Renal cortical epithelial cell (primary cell): ENCODE measurements at regions not wholly inside any gene's neighbourhood (a gene's known extent, or its start where the extent isn't known, plus 50 kb on each side); places are given as distances from the start of the nearest gene placed in this dataset.

Experiments
- DNase-seq: peaks from one replicate; pipeline ENCODE4 v3.0.0-alpha.2; 2011; ENCODE audit warnings: low read depth

DNA sequence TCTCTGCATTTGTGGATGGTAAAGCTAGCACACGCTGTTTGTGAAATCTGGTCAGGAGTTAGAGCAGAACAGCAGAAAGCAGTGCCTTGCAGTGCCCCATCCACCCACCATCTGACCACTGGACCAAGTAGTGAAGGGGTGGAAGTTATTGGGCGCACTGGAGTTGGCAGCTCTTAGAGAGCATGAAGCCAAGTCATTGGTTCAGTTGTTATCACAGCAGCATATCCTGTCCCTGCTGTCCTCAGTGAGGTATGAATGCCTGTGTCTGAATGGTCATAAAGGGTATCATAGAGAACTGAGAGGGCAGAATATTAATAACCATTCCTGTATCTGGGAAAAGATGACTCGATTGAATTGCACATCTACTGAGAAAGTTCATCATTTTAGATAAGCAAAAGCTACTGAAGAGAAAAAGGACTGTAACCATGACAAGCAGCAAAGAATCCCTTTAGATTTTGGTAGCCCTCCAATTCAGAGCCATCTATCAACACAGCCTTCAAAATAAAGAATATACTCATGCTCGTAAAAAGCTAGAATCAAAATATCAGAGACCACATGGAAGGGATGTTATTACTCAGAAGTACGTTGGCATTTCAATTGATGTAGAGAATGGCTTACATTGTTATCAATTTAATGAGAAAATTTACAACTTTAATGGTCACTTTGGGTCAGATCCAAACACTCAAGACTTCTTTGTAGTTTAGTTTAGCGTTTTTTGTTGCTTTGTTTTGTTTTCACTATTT is 919.0 kb downstream of the EFNB2 start:
- DNase-seq: no peak

GRCh38 chr13:105612541-105612940 is 922.9 kb downstream of the EFNB2 start:
- no peak for DNase-seq

DNA sequence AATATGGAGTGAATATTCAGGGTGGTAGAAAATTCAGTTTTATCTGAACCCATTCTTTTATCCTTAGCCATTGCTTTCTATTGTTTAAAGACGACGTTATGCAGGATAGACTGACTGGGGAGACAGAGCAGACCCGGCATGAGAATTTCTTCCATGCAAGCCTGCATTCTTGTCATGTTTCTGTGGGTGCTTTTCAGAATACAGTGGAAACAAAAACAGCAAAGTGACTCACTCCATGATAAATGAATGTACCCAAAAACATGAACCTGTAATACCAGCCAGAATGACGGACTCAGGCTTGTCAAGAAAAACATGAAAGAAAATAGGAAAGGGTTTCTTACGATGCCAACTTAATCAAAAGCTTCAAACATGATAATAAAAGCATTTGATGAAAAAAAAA is 924.0 kb downstream of the EFNB2 start:
- DNase-seq: peak; percentile 94

GRCh38 chr13:105608104-105608503 is 927.4 kb downstream of the EFNB2 start:
- DNase-seq: no peak

- DNase-seq: no peak
Observed at GRCh38 chr13:105607426-105607825, 928.0 kb downstream of the EFNB2 start.

- DNase-seq: no peak
Observed at GRCh38 chr13:105607016-105607415, 928.4 kb downstream of the EFNB2 start.

GRCh38 chr13:105602956-105603670 is 932.3 kb downstream of the EFNB2 start:
- DNase-seq: no peak

GRCh38 chr13:105599477-105600037 is 935.9 kb downstream of the EFNB2 start:
- DNase-seq: no peak

GRCh38 chr13:105598529-105598928 is 936.9 kb downstream of the EFNB2 start:
- DNase-seq: peak; percentile 91

DNA sequence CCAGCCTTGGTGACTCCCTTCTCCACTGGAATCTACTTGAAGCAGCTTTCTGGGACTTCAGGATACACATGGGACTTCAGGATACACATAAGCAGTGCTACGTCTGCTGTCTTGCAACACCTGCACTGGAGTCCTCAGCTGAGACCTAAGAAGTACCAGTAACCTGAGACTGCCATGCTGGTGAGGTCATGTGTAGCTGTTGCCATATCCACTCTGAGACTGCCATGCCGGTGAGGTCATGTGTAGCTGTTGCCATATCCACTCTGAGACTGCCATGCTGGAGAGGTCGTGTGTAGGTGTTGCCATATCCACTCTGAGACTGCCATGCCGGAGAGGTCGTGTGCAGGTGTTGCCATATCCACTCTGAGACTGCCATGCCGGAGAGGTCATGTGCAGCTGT is 937.9 kb downstream of the EFNB2 start:
- peak; percentile 13 for DNase-seq

DNA sequence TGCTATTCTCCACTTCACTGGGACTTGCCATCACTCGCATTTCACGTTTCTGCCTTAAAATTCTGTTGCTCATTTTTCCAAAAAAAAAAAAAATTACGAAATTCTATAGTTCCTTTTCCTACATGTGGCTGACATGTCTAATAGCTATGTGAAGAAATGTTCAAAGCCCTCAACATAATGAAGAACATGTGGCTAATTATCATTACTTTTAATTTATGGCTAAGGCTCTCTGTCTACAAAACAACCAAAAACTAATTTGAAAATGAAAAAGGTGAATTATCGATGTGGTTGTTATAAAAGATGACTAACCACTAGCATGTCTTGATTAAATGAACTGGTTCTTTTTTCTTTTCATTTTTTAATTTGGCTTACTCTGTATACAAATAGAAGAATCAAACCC is 940.0 kb downstream of the EFNB2 start:
- DNase-seq: no peak

DNA sequence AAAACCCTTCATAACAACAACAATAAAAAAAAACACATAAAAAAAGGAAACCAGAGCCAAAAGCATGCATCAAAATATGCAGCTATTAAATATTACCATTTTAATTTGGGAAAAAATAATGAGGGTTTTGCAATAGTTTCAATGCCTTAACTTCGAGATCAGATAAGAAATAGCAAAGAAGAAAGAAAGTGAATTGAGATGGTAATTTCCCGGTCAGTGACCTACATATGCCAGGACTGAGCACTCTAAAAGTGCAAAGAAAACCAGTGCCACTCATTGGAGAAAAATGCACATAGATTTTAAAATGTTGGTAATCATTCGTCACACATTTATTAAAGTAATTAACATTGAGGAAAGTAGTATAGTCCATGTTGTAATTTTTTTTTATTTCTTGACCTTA is 944.2 kb downstream of the EFNB2 start:
- no peak for DNase-seq

- DNase-seq: peak; percentile 99
Observed at GRCh38 chr13:105587786-105588185, 947.7 kb downstream of the EFNB2 start.

DNA sequence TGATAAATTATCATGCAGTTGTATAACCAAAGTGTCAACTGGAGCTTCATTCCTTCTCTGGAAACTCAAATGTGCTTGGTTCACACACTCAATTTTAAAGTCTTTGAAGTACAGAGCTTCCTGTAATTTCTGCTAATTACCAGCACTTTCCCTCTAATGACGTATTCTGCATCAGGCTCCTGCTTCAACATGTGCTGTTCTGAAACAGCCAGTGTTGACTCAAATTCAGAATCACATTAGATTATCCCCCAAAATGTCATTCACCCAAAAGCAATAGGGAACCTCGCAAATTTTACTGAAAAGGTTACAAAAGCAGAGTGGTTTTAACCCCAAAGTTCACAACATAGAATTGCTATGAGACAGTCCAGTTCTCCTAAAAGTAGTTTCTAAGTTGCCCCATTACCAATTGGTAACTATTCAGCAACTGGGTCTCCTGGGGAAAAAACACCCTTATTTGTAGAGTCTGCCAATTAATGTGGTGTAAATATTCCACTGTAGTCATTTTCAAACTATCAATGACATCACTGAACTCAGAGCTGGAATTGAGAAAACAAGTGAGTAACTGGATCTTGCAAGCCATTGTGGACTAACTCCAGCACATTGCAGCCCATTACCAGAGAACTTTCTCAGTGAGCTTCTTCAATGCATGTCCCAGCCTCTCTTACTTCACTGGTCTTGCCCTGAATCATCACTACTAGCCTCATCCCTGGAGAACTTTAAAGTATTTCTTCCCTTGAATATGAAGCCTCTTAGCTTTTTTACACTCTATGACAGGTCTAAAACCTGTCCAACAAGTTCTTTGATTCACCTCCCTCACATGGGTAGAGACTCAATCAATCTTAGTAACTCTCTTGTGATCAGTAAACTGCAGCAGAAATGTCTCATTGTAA is 955.4 kb downstream of the EFNB2 start:
- peak; percentile 44 for DNase-seq

- DNase-seq: peak; percentile 31
Observed at GRCh38 chr13:105573136-105573535, 962.3 kb downstream of the EFNB2 start.

DNA sequence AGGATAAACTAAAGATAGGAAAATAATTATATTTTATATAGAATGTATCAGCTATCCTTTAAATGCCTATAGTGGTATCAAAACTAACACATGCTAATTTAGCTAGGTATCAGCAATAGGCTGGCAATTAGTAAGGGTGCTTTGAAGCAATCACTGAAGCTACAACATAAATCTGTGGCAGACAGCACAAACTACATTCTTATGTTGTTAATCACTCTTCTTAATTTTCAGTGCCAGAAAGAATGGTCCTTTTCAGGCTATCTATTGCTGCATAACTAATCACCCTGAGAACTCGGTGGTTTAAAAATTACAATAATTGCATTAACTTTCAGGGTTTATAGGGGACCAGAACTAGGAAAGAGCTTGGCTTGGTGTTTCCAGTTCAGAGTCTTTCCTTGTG is 963.1 kb downstream of the EFNB2 start:
- peak; percentile 74 for DNase-seq

DNA sequence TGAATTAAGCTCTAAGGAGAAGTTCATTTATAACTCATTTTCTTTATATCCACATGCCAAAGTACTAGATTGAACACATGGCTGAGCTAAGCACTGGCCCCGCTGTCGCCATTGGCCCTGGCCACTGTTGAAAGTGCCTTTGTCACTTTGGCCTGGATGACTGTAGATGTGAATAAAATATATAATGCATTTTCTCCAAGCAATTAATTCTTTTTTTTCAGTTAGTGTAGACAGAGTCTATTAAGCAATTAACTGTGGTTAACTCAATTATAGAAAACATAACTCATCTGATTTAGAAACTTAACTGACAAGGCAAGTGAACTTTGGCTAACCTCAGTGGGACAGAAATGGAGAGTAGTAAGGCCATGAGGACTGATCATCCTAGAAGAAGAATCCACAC is 965.6 kb downstream of the EFNB2 start:
- DNase-seq: no peak

DNA sequence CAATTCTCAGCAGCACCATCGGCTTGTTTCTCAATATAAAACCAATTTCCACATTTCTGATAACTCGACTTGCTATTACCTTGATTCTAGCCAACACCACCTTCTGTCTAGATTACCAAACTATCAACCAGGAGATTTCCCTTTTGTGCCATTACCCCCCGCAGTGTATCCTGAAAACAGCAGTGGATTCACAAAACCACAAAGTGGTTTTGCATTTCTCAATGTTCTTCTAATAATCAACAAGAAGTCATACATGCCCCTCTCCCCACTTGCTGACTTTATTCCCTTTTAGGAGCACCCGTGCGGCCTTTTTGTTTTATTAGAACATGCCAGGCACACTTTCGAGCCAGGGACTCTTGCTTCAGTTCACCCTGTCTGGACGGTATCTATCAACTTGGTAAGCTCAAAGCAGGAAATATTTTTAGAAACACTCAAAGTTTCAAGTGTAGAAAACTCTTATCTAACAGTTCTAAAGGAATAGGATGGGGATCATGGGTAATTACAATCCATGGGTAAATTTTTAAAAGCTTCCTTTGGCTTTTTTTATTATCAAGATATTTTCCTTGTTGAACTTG is 967.4 kb downstream of the EFNB2 start:
- DNase-seq: peak; percentile 58

GRCh38 chr13:105565136-105565727 is 970.2 kb downstream of the EFNB2 start:
- DNase-seq: no peak

DNA sequence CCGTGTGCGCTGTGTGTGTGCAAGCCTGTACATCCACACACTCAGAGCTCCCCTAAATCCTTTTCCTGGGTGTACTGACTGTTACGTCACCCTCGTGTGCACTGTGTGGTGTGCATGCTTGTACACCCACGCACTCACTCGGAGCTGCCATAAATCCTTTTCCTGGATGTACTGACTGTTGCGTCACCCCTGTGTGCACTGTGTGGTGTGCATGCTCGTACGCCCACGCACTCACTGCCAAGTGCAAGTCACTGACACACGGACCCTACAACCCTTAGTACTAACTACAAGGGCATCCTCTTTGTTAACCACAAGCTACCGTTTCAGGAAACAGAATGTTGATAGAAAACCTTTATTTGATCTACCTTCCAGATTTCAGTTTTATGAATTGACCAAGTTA is 983.4 kb downstream of the EFNB2 start:
- no peak for DNase-seq

- no peak for DNase-seq
Observed at GRCh38 chr13:105547851-105548250, 987.6 kb downstream of the EFNB2 start.
